Activated CD4-positive, alpha-beta T cell treated with anti-CD3 and anti-CD28 coated beads, Interleukin-2, amount 50 U/mL, for 48 hours (primary cell): ENCODE measurements at regions not wholly inside any gene's neighbourhood (a gene's known extent, or its start where the extent isn't known, plus 50 kb on each side); places are given as distances from the start of the nearest gene placed in this dataset.
"Not testable (repeated sequence)": the region's sequence is repeated elsewhere in the genome, so short reads cannot be mapped to it uniquely, and the experiment has no call there.

ENCODE experiments used
- DNase-seq, 2 experiments: peaks; one replicate each; pipeline ENCODE4 v3.0.0-alpha.2; 2020

DNA sequence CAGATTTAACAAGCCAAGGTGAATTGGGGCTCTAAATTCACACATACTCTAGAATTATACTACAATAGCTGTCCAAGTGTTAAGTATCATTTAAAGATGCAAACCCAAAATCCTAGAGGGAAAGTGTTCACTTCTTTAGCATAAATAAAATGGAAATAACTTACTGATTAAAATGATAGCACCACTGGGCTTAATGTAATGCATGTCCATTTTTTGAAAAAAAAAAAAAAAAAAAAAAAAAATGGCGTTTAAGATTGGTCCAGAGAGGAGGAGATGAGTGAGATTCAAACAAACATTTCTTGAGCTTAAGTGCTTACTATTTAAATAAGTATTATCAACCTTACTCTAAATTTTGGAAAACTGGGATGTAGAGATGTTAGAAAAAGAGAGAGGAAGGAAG, 251.5 kb upstream of the CWC22 start:
- no peak for DNase-seq

DNA sequence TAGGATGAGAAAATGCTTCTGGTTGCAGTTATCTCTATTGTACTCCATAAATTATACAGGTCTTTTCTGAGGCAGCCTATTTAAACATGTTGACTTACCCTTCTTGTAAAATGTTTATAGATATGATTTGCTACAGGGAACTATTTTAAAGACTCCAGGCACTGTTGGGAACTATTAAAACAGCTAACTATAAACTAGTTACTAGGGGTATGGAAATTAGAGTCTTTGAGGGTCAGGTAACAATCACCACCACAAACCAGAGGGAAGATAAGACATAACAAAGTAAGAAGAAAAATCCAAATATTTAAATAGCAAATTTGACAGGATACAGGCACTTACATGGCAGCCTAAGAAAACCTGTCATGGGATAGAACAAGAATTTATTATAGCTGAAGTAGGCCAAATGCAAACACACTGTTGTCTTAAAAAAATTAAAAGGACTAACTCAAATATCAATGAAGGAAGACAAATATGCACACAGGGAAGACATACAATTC, 251.0 kb upstream of the CWC22 start:
- no peak for DNase-seq

DNA sequence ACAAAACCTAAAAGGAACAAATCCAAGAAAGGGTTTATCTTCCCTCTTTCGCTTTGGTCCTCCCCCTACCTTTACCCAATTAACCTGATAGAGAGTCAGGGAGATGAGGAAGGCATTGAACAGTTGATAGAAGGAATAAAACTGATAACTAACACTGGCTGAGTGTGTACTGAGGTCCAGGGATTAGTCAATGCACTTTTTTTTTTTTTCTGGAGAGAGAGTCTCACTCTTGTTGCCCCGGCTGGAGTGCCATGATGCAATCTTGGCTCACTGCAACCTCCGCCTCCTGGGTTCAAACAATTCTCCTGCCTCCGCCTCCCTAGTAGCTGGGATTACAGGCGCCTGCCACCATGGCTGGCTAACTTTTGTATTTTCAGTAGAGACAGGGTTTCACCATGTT, 250.2 kb upstream of the CWC22 start:
- DNase-seq = no peak

DNA sequence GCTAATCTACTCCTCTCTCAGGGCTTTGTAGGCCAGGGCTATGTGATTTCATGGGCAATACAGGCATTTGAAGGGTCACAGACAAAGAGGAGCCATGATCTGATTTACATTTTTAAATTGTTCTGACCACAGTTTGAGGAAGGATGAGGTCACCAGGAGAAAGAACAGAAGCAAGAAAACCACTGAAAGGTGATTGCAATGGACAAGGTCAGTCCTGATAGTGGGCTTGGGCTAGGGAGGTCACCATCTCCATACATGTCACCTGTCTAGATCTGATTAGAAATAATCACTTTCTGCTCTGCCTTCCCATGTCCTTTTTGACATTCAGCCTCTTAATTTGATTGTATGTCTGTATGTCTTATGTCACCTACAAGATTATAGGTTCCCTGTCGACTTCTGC, 248.9 kb upstream of the CWC22 start:
- DNase-seq = no peak

GRCh38 chr2:180254872-180255271, 247.8 kb upstream of the CWC22 start:
- no peak for DNase-seq

DNA sequence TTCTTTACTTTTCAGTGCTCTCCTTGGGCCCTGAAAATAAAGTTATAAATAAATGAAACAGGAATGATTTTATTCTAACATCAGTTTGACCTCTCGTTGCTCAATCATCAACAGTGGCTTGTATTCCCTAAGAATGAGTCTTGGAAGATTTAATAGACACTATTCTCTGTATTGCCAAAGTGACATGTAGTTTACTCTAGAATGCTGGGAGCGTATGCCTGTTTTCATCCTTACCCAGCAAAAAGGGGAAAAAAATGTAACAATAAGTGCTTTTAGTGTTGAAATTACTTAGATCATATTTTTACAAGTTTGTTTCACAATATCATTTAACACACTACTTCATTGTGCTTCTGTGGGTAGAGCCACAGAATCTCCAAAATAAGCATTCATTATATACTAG, 240.6 kb upstream of the CWC22 start:
- no peak for DNase-seq

GRCh38 chr2:180246268-180246667, 239.2 kb upstream of the CWC22 start:
- no peak for DNase-seq

DNA sequence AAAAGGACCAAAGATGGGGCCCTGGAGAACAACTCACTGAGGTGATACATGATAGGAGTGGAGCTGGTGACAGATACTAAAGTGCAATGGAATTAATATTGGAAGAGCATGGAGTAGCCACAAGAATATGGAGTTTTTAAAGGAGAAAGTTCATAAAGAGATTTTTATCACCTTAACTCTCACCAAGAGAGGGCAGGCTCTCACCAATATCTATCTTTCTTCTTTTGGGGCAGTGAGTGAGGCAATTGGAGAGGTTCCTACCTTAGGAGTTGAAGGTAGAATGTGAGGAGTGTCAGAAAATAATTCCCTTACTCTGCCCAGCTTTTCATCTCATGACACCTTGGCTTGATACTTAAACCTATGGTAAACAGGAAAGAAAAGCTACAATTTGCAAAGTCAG, 233.7 kb upstream of the CWC22 start:
- DNase-seq = no peak

GRCh38 chr2:180238729-180239128, 231.6 kb upstream of the CWC22 start:
- DNase-seq = no peak

DNA sequence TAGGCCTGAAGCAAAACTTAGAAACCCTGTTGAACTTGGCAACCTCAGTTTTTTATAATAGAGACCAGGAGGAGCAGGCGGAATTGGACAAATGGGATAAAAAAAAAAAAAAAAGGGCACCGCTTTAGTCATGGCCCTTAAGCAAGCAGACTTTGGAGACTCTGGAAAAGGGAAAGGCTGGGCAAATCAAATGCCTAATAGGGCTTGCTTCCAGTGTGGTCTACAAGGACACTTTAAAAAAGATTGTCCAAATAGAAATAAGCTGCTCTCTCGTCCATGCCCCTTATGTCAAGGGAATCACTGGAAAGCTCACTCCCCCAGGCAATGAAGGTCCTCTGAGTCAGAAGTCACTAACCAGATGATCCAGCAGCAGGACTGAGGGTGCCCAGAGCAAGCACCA, 229.0 kb upstream of the CWC22 start:
- DNase-seq = not testable (repeated sequence)

DNA sequence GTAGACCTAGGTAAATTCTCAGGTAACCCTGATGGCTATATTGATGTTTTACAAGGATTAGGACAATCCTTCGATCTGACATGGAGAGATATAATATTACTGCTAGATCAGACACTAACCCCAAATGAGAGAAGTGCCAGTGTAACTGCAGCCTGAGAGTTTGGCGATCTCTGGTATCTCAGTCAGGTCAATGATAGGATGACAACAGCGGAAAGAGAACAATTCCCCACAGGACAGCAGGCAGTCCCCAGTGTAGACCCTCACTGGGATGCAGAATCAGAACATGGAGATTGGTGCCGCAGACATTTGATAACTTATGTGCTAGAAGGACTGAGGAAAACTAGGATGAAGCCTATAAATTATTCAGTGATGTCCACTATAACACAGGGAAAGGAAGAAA, 228.4 kb upstream of the CWC22 start:
- not testable (repeated sequence) for DNase-seq

DNA sequence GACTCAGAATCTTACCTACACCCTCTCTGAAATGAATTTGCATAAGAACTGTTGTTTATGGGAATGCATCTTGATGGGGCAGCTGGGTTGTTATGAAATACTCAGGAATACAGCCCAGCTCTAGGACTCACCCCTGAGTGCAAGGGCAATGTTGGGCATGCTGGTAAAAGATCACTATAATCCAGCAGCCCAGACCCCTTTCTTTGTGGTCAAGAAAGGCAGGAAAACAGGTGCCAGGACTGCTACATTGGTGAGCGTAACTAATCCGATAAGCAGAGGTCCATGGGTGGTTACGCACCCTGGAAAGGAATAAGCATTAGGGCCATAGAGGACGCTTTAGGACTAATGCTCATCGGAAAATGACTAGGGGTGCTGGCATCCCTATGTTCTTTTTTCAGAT, 227.9 kb upstream of the CWC22 start:
- not testable (repeated sequence) for DNase-seq

DNA sequence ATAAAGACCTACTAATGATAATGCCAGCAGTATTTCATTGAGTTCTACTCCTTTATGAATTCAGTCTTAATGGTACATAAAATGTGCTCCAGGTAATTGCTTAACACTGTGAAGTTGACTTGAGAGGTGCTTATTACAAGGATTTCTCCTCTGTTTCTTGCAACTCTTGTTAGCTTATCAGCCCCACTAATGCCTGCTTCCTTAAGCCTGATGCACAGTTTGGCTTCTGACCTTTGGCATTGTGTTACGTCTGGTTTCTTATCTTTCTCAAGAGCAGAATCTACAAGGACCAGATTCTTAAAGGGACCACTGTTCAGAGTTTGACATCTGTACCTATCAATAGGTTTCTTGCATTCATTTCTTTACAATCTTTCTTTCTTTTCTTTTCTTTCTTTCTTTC, 223.9 kb upstream of the CWC22 start:
- no peak for DNase-seq

GRCh38 chr2:180227461-180227860, 220.4 kb upstream of the CWC22 start:
- no peak for DNase-seq

DNA sequence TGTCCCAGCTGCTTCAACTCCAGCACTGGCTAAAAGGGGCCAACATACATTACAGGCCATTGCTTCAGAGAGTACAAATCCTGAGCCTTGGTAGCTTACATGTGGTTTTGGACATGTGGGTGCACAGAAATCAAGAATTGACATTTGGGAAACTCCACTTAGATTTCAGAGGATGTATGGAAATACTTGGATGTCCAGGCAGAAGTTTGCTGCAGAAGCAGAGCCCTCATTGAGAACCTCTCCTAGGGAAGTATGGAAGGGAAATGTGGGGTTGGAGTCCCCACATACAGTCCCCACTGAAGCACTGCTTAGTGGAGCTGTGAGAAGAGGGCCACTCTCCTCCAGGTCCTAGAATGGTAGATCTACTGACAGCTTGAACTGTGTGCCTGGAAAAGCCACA, 218.0 kb upstream of the CWC22 start:
- no peak for DNase-seq

DNA sequence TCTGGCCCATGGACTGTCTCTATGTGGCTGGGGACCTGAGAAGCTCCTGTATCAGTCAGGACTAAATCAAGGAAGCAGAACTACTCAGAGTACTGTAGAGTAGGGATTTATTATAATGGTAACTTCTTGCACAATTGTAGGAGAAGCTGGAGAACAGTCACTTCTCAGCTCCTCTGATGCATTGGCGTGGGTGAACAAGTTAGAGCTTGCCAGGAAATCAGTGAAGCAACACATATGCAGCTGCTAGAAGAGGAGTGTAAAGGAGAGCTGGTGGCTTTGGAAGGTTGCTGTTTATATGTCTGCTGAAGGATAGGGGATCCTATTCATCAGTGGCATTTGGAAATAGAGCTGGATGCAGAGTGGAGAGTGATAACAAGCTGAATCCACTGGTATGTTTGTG, 215.5 kb upstream of the CWC22 start:
- no peak for DNase-seq

DNA sequence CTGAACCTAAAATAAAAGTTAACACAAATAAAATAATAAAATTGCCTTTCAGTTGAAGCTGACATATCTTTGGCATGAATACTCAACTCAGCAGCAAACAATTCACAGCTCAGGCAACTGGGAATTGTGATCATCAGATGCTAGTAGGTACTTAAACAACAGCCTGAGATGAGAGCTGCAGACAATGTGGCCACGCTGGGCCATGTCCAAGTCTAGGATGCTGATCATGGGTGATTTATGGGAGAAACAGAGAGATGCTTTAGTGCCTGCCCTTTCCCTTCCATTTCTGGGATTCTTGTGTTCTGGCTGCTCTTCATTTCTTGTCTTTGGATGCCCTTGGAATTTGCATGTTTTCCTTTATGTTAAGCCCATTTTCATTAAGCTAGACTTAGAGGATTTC, 212.4 kb upstream of the CWC22 start:
- no peak for DNase-seq

GRCh38 chr2:180208841-180209240, 201.7 kb upstream of the CWC22 start:
- no peak for DNase-seq

DNA sequence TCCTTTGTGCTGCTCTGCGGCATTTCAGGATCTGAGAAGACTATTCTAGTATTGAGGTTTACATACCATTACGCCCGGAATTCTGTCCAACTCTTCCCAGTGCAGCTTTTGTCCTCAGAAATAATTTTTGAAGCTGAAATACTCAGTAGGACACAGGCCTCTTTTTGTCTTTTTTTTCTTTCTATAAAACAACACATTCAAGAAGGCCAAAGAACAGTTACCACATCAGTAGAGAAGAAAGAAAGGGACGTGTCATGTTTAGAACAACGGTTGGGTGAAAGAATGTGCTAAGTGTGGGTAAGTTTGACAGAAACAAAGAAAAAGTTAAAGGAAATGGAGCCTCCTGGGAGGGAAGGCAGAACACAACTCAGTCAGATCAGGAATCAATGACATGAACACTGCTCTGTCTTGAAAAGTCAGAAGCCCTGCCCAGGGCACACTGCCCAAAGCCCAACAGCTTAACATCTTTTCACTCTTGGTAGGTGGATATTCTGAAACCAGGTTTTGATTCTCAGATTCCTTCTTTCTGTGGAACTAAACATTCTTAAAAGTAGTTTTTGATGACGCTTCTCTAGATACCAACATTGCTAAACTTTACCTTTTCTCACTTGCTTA, 198.6 kb upstream of the CWC22 start:
- DNase-seq = no peak

- no peak for DNase-seq
These were observed 196.9 kb upstream of the CWC22 start for GRCh38 chr2:180203972-180204371.

DNA sequence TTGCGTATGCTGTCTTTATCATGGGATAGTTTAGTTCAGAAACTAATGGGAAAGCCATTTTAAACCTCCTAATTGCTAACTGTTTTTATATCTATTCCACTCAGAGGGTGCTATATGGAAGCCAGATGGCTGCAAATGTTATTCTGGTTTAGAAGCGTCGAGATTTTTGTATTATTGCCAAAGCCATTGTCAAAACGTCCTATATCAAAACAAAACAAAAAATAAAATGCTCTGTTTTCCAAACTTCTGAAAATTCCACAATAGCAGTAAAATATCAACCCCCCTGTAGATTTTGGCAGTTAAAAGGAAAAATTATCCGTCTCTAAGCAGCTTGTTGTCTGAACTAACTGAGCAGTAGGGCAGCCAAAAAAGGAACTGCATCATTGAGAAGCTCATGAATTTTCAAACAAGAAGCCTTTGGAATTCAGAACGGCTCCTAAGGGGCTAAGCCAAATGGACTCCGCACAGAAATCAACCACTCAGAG, 195.4 kb upstream of the CWC22 start:
- DNase-seq = no peak

- DNase-seq = no peak
These were observed 189.4 kb upstream of the CWC22 start for GRCh38 chr2:180196419-180196977.

- DNase-seq = no peak
These were observed 188.8 kb upstream of the CWC22 start for GRCh38 chr2:180195847-180196246.

GRCh38 chr2:180191432-180192124, 184.5 kb upstream of the CWC22 start:
- DNase-seq = no peak
